HepG2 (cell line): ENCODE measurements at regions not wholly inside any gene's neighbourhood (a gene's known extent, or its start where the extent isn't known, plus 50 kb on each side); places are given as distances from the start of the nearest gene placed in this dataset.

Experiments
- ATAC-seq: fragments of 200-7000 bp; cut with Tn5 transposase; 3 replicates; pipeline ENCODE4 v1.9.1; 2020; ENCODE audit warnings: mild to moderate bottlenecking, moderate library complexity
- BruUV-seq: library from RNA; stranded (reverse); fragments of 400-500 nt; replicated peaks from 2 replicates; lab custom pipeline; 2021; lab: Mats Ljungman, UMichigan
- CTCF ChIA-PET: fragments of 300-600 bp; formaldehyde crosslinking; extraction: SDS; loops from one replicate; lab custom pipeline; 2021; ENCODE audit warnings: low total read pairs, inconsistent platforms, low intra/inter-chr PET ratio; lab: Yijun Ruan, JAX
- POLR2A ChIA-PET: fragments of 350-600 bp; sonication (Branson Sonifier 250); formaldehyde crosslinking; loops from one replicate; lab custom pipeline; 2020; ENCODE audit warnings: antibody characterized with exemption, inconsistent platforms; lab: Yijun Ruan, JAX
- DNase-seq: peaks from one replicate; pipeline ENCODE4 v3.0.0-alpha.2; 2015; ENCODE audit warnings: low spot score
- FAIRE-seq: peaks from 3 replicates; lab custom pipeline; 2011; peaks lifted over from hg19 to GRCh38; lab: Jason Lieb, UNC
- H2AFZ ChIP-seq: one replicate; pipeline ENCODE4 v1.6.1; 2011; ENCODE audit warnings: low read length, inconsistent platforms
- H3K27ac ChIP-seq: fragments of 300-600 bp; 3 replicates; pipeline ENCODE4 v1.8.0; 2011; ENCODE audit warnings: mixed run types, mild to moderate bottlenecking, mixed read lengths, low read length, inconsistent platforms; ENCODE audit not compliant: insufficient read depth; ENCODE audit errors: extremely low read length
- H3K27me3 ChIP-seq, 2 experiments: fragments of 200-600 bp in 1 of 2; 2 replicates in 1 of 2; 3 replicates in 1 of 2; pipeline versions ENCODE4 v1.6.0 to v1.8.0; 2011; ENCODE audit warnings: low read length in 2 of 2, mild to moderate bottlenecking in 2 of 2, moderate library complexity in 2 of 2, inconsistent platforms in 1 of 2; ENCODE audit not compliant: insufficient read depth in 2 of 2, control insufficient read depth in 1 of 2
- H3K36me3 ChIP-seq, 2 experiments: fragments of 200-600 bp in 1 of 2; replicated peaks in 1 of 2; 2 replicates in 1 of 2; 3 replicates in 1 of 2; pipeline versions ENCODE4 v1.5.1 to v1.8.0; 2011; ENCODE audit warnings: low read length in 2 of 2, inconsistent platforms in 1 of 2; ENCODE audit not compliant: insufficient read depth in 2 of 2, control insufficient read depth in 1 of 2
- H3K4me1 ChIP-seq: 2 replicates; pipeline ENCODE4 v1.5.1; 2012; ENCODE audit warnings: low read length, inconsistent platforms; ENCODE audit not compliant: insufficient read depth
- H3K4me2 ChIP-seq: 2 replicates; pipeline ENCODE4 v1.6.0; 2011; ENCODE audit warnings: low read depth, low read length, inconsistent platforms
- H3K4me3 ChIP-seq, 3 experiments: fragments of 200-600 bp in 1 of 3; sonication (generic), shearing (Covaris generic) in 1 of 3; replicated peaks in 1 of 3; 2 replicates each; pipeline ENCODE4 v1.5.1; 2011 to 2016; ENCODE audit warnings: low read length in 3 of 3, inconsistent platforms in 2 of 3, low read depth in 2 of 3, mild to moderate bottlenecking in 2 of 3, control low read depth in 1 of 3, mixed read lengths in 1 of 3; ENCODE audit not compliant: insufficient read depth in 1 of 3
- H3K79me2 ChIP-seq: one replicate; pipeline ENCODE4 v1.6.1; 2011; ENCODE audit warnings: low read length, inconsistent platforms; ENCODE audit not compliant: insufficient read depth
- H3K9ac ChIP-seq: 2 replicates; pipeline ENCODE4 v1.6.0; 2011; ENCODE audit warnings: mild to moderate bottlenecking, low read depth, low read length, inconsistent platforms; ENCODE audit not compliant: insufficient read depth
- H3K9me3 ChIP-seq: 2 replicates; pipeline ENCODE4 v1.5.1; 2012; ENCODE audit warnings: mild to moderate bottlenecking, low read length
- H4K20me1 ChIP-seq: 2 replicates; pipeline ENCODE4 v1.6.0; 2011; ENCODE audit warnings: inconsistent platforms, mild to moderate bottlenecking, low read length, moderate library complexity; ENCODE audit not compliant: insufficient read depth
- JARID2 ChIP-seq: sonication (generic); formaldehyde crosslinking; IDR thresholded peaks from 2 replicates; pipeline ENCODE4 v1.8.1; 2023; ENCODE audit warnings: missing genetic modification reagents, inconsistent platforms; ENCODE audit not compliant: insufficient replicate concordance
- TEAD3 ChIP-seq: optimal IDR thresholded peaks from 2 replicates; pipeline ENCODE3; 2016; ENCODE audit warnings: borderline replicate concordance
- ZNF101 ChIP-seq: sonication (generic); formaldehyde crosslinking; IDR thresholded peaks from 2 replicates; pipeline ENCODE4 v1.4.0; 2020; ENCODE audit warnings: mild to moderate bottlenecking, low read depth, missing genetic modification reagents, borderline replicate concordance
- ZNF138 ChIP-seq: sonication (generic); formaldehyde crosslinking; IDR thresholded peaks from 2 replicates; pipeline ENCODE4 v1.5.0; 2020; ENCODE audit warnings: mild to moderate bottlenecking, low read depth, missing genetic modification reagents
- ZNF296 ChIP-seq: sonication (generic); formaldehyde crosslinking; conservative IDR thresholded peaks from 2 replicates; pipeline ENCODE4 v1.5.0; 2020; ENCODE audit warnings: mild to moderate bottlenecking, missing genetic modification reagents
- ZNF441 ChIP-seq: sonication (generic); formaldehyde crosslinking; IDR thresholded peaks from 2 replicates; pipeline ENCODE4 v1.7.0; 2021; ENCODE audit warnings: missing genetic modification reagents, borderline replicate concordance
- ZNF652 ChIP-seq: IDR thresholded peaks from 2 replicates; pipeline ENCODE4 v1.6.1; 2016; ENCODE audit warnings: low read depth, borderline replicate concordance
- whole genome bisulfite sequencing: methylation state at CpG from one replicate; pipeline ENCODE4 v1.1.6; 2017; ENCODE audit warnings: low lambda C conversion rate; 5-methylcytosine and 5-hydroxymethylcytosine counted together
- in situ Hi-C: cut with HindIII; loops from 2 replicates; pipeline ENCODE4 v1.10.0; 2017; ENCODE audit warnings: low pct_unique_long_range_greater_than_20kb; ENCODE audit not compliant: extremely low pct_ligation_motif_present
- intact Hi-C: fragments of 100-400 bp; cut with micrococcal nuclease; formaldehyde crosslinking; loops from one replicate; pipeline ENCODE4 v1.10.0; 2022; ENCODE audit not compliant: unreplicated experiment
- TF ChIP-seq, protein P1 (sequence below): sonication (generic); formaldehyde crosslinking; IDR thresholded peaks from 2 replicates; pipeline ENCODE4 v1.9.0; 2021; ENCODE audit warnings: missing genetic modification reagents, borderline replicate concordance
- TF ChIP-seq, protein P2 (sequence below): sonication (generic); formaldehyde crosslinking; conservative IDR thresholded peaks from 2 replicates; pipeline ENCODE4 v1.4.0; 2020; ENCODE audit warnings: mild to moderate bottlenecking, missing genetic modification reagents, moderate library complexity
- TF ChIP-seq, protein P3 (sequence below): IDR thresholded peaks from 2 replicates; pipeline ENCODE4 v1.6.1; 2012; ENCODE audit warnings: low read depth, low read length, improper control_type of control experiment
- TF ChIP-seq, protein P4 (sequence below): sonication (generic); formaldehyde crosslinking; IDR thresholded peaks from 2 replicates; pipeline ENCODE4 v1.4.0; 2020; ENCODE audit warnings: missing genetic modification reagents

DNA sequence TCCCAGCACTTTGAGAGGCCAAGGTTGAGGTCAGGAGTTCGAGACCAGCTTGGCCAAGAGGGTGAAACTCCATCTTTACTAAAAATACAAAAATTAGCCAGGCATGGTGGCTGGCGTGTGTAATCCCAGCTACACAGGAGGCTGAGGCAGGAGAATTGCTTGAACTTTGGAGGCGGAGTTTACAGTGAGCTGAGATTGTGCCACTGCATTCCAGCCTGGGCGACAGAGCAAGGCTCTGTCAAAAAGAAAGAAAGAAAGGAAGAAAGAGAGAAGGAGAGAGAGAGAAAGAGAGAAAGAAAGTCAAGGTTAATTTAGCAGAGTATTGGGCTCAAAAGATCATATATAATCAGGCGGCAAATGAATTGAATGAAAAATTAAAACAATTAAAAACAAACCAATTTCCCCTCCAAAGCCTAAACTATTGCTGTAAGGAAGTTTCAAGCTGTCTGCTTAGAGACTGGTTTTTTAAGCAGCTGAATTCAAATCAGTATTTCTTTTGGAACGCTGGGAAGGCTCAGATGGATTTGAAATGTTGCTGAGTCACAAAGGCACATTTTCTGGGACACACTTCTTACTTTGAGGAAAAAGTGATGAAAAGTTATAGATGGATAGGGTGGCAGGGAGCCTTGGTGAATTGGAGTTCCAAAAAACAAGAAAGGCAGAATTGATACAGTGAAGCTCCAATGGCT is 81.3 kb upstream of the BHLHE40 start:
- no peaks in the 10 kb centered on the region for H4K20me1 ChIP-seq
- ChIA-PET POLR2A (no interaction called here), CTCF (no interaction called here)
- H3K27ac ChIP-seq: no peak overlapping the region
- 22% methylated on average over 6 of the region's 6 CpGs for WGBS
- H3K9ac ChIP-seq: no peak overlapping the region
- H3K4me3 ChIP-seq: no peak overlapping the region
- H3K27me3 ChIP-seq: peaks cover 0 to 9% of the 10 kb centered on the region in 2 experiments; a peak in 3 of 5 replicates
- intact Hi-C loops (no loop called here), in situ Hi-C loops (no loop called here)
- BruUV-seq: no TSS peak
- FAIRE-seq (no peak), DNase-seq (no peak), ATAC-seq (no peak)
- H3K36me3 ChIP-seq: no peaks in the 10 kb centered on the region
- no peak overlapping the region for H3K4me2 ChIP-seq
- no peaks in the 10 kb centered on the region for H3K4me1 ChIP-seq
- TF ChIP-seq ZNF652 (CRISPR knock-in tag) (no peak), ZNF296 (CRISPR knock-in tag) (no peak), ZNF101 (no peak), ZNF441 (CRISPR knock-in tag) (no peak), TEAD3 (CRISPR knock-in tag) (no peak), ZNF138 (CRISPR knock-in tag) (no peak), JARID2 (no peak)
- TF ChIP-seq, protein P1, sequence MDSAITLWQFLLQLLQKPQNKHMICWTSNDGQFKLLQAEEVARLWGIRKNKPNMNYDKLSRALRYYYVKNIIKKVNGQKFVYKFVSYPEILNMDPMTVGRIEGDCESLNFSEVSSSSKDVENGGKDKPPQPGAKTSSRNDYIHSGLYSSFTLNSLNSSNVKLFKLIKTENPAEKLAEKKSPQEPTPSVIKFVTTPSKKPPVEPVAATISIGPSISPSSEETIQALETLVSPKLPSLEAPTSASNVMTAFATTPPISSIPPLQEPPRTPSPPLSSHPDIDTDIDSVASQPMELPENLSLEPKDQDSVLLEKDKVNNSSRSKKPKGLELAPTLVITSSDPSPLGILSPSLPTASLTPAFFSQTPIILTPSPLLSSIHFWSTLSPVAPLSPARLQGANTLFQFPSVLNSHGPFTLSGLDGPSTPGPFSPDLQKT: no peak
- TF ChIP-seq, protein P2, sequence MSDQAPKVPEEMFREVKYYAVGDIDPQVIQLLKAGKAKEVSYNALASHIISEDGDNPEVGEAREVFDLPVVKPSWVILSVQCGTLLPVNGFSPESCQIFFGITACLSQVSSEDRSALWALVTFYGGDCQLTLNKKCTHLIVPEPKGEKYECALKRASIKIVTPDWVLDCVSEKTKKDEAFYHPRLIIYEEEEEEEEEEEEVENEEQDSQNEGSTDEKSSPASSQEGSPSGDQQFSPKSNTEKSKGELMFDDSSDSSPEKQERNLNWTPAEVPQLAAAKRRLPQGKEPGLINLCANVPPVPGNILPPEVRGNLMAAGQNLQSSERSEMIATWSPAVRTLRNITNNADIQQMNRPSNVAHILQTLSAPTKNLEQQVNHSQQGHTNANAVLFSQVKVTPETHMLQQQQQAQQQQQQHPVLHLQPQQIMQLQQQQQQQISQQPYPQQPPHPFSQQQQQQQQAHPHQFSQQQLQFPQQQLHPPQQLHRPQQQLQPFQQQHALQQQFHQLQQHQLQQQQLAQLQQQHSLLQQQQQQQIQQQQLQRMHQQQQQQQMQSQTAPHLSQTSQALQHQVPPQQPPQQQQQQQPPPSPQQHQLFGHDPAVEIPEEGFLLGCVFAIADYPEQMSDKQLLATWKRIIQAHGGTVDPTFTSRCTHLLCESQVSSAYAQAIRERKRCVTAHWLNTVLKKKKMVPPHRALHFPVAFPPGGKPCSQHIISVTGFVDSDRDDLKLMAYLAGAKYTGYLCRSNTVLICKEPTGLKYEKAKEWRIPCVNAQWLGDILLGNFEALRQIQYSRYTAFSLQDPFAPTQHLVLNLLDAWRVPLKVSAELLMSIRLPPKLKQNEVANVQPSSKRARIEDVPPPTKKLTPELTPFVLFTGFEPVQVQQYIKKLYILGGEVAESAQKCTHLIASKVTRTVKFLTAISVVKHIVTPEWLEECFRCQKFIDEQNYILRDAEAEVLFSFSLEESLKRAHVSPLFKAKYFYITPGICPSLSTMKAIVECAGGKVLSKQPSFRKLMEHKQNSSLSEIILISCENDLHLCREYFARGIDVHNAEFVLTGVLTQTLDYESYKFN (CRISPR knock-in tag): no peak
- TF ChIP-seq, protein P3, sequence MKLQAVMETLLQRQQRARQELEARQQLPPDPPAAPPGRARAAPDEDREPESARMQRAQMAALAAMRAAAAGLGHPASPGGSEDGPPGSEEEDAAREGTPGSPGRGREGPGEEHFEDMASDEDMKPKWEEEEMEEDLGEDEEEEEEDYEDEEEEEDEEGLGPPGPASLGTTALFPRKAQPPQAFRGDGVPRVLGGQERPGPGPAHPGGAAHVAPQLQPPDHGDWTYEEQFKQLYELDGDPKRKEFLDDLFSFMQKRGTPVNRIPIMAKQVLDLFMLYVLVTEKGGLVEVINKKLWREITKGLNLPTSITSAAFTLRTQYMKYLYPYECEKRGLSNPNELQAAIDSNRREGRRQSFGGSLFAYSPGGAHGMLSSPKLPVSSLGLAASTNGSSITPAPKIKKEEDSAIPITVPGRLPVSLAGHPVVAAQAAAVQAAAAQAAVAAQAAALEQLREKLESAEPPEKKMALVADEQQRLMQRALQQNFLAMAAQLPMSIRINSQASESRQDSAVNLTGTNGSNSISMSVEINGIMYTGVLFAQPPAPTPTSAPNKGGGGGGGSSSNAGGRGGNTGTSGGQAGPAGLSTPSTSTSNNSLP: no peak
- TF ChIP-seq, protein P4, sequence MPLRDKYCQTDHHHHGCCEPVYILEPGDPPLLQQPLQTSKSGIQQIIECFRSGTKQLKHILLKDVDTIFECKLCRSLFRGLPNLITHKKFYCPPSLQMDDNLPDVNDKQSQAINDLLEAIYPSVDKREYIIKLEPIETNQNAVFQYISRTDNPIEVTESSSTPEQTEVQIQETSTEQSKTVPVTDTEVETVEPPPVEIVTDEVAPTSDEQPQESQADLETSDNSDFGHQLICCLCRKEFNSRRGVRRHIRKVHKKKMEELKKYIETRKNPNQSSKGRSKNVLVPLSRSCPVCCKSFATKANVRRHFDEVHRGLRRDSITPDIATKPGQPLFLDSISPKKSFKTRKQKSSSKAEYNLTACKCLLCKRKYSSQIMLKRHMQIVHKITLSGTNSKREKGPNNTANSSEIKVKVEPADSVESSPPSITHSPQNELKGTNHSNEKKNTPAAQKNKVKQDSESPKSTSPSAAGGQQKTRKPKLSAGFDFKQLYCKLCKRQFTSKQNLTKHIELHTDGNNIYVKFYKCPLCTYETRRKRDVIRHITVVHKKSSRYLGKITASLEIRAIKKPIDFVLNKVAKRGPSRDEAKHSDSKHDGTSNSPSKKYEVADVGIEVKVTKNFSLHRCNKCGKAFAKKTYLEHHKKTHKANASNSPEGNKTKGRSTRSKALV (CRISPR knock-in tag): no peak
- H3K9me3 ChIP-seq: no peaks in the 10 kb centered on the region
- no peaks in the 10 kb centered on the region for H3K79me2 ChIP-seq
- H2AFZ ChIP-seq: no peak overlapping the region
